ENCODE measurements at regions not wholly inside any gene's neighbourhood (a gene's known extent, or its start where the extent isn't known, plus 50 kb on each side); places are given as distances from the start of the nearest gene placed in this dataset.

- no peak overlapping the region for H3K4me3 ChIP-seq (ENCODE audit: low read depth, low read length)
- in situ Hi-C loops (cut with HindIII; ENCODE audit: low sequenced_read_pairs) = no loop called here
- peak; percentile 8 for DNase-seq (ENCODE audit: low read depth, low spot score)
- no peak for TF ChIP-seq CTCF (IDR thresholded peaks at IDR 0.05; ENCODE audit: low read depth, low read length)
These were observed 160.2 kb upstream of the STXBP5 start for GRCh38 chr6:147043994-147044477.

GRCh38 chr6:147046141-147046877 lies 157.9 kb upstream of the STXBP5 start:
- DNase-seq (ENCODE audit: low read depth, low spot score) = no peak
- no peak for TF ChIP-seq CTCF (IDR thresholded peaks at IDR 0.05; ENCODE audit: low read depth, low read length)
- H3K4me3 ChIP-seq (ENCODE audit: low read depth, low read length) = no peak overlapping the region
- in situ Hi-C loops (cut with HindIII; ENCODE audit: low sequenced_read_pairs) = no loop called here

GRCh38 chr6:147048930-147049329 lies 155.3 kb upstream of the STXBP5 start:
- H3K4me3 ChIP-seq (ENCODE audit: low read depth, low read length) = no peak overlapping the region
- TF ChIP-seq CTCF (IDR thresholded peaks at IDR 0.05; ENCODE audit: low read depth, low read length) = no peak
- DNase-seq (ENCODE audit: low read depth, low spot score) = no peak
- in situ Hi-C loops (cut with HindIII; ENCODE audit: low sequenced_read_pairs) = no loop called here

GRCh38 chr6:147053311-147053921 lies 150.8 kb upstream of the STXBP5 start:
- DNase-seq (ENCODE audit: low read depth, low spot score) = no peak
- no peak overlapping the region for H3K4me3 ChIP-seq (ENCODE audit: low read depth, low read length)
- in situ Hi-C loops (cut with HindIII; ENCODE audit: low sequenced_read_pairs) = no loop called here
- TF ChIP-seq CTCF (IDR thresholded peaks at IDR 0.05; ENCODE audit: low read depth, low read length) = no peak

- in situ Hi-C loops (cut with HindIII; ENCODE audit: low sequenced_read_pairs) = no loop called here
- H3K4me3 ChIP-seq (ENCODE audit: low read depth, low read length) = no peak overlapping the region
- no peak for DNase-seq (ENCODE audit: low read depth, low spot score)
- TF ChIP-seq CTCF (IDR thresholded peaks at IDR 0.05; ENCODE audit: low read depth, low read length) = no peak
These were observed 150.1 kb upstream of the STXBP5 start for GRCh38 chr6:147054158-147054557.

- in situ Hi-C loops (cut with HindIII; ENCODE audit: low sequenced_read_pairs) = no loop called here
- TF ChIP-seq CTCF (IDR thresholded peaks at IDR 0.05; ENCODE audit: low read depth, low read length) = no peak
- no peak overlapping the region for H3K4me3 ChIP-seq (ENCODE audit: low read depth, low read length)
- DNase-seq (ENCODE audit: low read depth, low spot score) = no peak
These were observed 149.3 kb upstream of the STXBP5 start for GRCh38 chr6:147054871-147055270.
